Testis (tissue), 2 donors: ENCODE measurements at regions not wholly inside any gene's neighbourhood (a gene's known extent, or its start where the extent isn't known, plus 50 kb on each side); places are given as distances from the start of the nearest gene placed in this dataset.

Source experiments
- POLR2A ChIP-seq: fragments of 450-650 bp; IDR thresholded peaks from one replicate; pipeline ENCODE4 v1.6.1; 2017; ENCODE audit warnings: antibody characterized with exemption, mild to moderate bottlenecking, moderate library complexity
- TF ChIP-seq, protein P1 (sequence below), 3 experiments: fragments of 450-650 bp in 2 of 3; fragments of 200-600 bp in 1 of 3; sonication (generic) in 1 of 3; IDR thresholded peaks; one replicate each; pipeline ENCODE4 v1.5.1; 2016 to 2019; ENCODE audit warnings: antibody characterized with exemption in 3 of 3, mild to moderate bottlenecking in 2 of 3, moderate library complexity in 1 of 3

- no peak for TF ChIP-seq POLR2A
- TF ChIP-seq, protein P1, sequence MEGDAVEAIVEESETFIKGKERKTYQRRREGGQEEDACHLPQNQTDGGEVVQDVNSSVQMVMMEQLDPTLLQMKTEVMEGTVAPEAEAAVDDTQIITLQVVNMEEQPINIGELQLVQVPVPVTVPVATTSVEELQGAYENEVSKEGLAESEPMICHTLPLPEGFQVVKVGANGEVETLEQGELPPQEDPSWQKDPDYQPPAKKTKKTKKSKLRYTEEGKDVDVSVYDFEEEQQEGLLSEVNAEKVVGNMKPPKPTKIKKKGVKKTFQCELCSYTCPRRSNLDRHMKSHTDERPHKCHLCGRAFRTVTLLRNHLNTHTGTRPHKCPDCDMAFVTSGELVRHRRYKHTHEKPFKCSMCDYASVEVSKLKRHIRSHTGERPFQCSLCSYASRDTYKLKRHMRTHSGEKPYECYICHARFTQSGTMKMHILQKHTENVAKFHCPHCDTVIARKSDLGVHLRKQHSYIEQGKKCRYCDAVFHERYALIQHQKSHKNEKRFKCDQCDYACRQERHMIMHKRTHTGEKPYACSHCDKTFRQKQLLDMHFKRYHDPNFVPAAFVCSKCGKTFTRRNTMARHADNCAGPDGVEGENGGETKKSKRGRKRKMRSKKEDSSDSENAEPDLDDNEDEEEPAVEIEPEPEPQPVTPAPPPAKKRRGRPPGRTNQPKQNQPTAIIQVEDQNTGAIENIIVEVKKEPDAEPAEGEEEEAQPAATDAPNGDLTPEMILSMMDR (IDR thresholded peaks at IDR 0.05): no peak
Observed at GRCh38 chr2:48183991-48184390, 130.5 kb upstream of the FOXN2 start.
